Astrocyte (in vitro differentiated cells and primary cell): ENCODE measurements at regions not wholly inside any gene's neighbourhood (a gene's known extent, or its start where the extent isn't known, plus 50 kb on each side); places are given as distances from the start of the nearest gene placed in this dataset.

Experiments
- DNase-seq: peaks from one replicate; pipeline ENCODE4 v3.0.0-alpha.2; 2010; ENCODE audit warnings: low read depth
- FAIRE-seq: peaks from 2 replicates; lab custom pipeline; 2011; peaks lifted over from hg19 to GRCh38; lab: Jason Lieb, UNC
- H2AFZ ChIP-seq: 2 replicates; pipeline ENCODE4 v1.6.0; 2012; ENCODE audit warnings: low read depth, low read length, inconsistent platforms
- H3K27ac ChIP-seq: 2 replicates; pipeline ENCODE4 v1.5.1; 2011; ENCODE audit warnings: low read depth, low read length, inconsistent platforms
- H3K27me3 ChIP-seq: 2 replicates; pipeline ENCODE4 v1.6.0; 2011; ENCODE audit warnings: low read length, inconsistent platforms; ENCODE audit not compliant: insufficient read depth
- H3K36me3 ChIP-seq: 2 replicates; pipeline ENCODE4 v1.5.1; 2011; ENCODE audit warnings: low read length, inconsistent platforms; ENCODE audit not compliant: insufficient read depth
- H3K4me1 ChIP-seq: 2 replicates; pipeline ENCODE4 v1.5.1; 2011; ENCODE audit warnings: low read length, inconsistent platforms; ENCODE audit not compliant: insufficient read depth
- H3K4me2 ChIP-seq: 2 replicates; pipeline ENCODE4 v1.6.0; 2012; ENCODE audit warnings: low read length, inconsistent platforms
- H3K4me3 ChIP-seq: 2 replicates; pipeline ENCODE4 v1.5.1; 2011; ENCODE audit warnings: low read depth, mild to moderate bottlenecking, low read length, inconsistent platforms; ENCODE audit not compliant: insufficient read depth
- H3K79me2 ChIP-seq: 2 replicates; pipeline ENCODE4 v1.6.0; 2012; ENCODE audit warnings: mild to moderate bottlenecking, low read length, inconsistent platforms; ENCODE audit not compliant: insufficient read depth
- H3K9ac ChIP-seq: 2 replicates; pipeline ENCODE4 v1.6.0; 2012; ENCODE audit warnings: mild to moderate bottlenecking, low read length, inconsistent platforms
- H3K9me3 ChIP-seq: 2 replicates; pipeline ENCODE4 v1.5.1; 2012; ENCODE audit warnings: low read depth, mild to moderate bottlenecking, low read length, inconsistent platforms; ENCODE audit not compliant: insufficient read depth
- H4K20me1 ChIP-seq: 2 replicates; pipeline ENCODE4 v1.6.0; 2012; ENCODE audit warnings: low read length, inconsistent platforms; ENCODE audit not compliant: insufficient read depth
- H3K27ac Mint-ChIP-seq: one replicate; pipeline ENCODE4 v1.8.0; 2021; ENCODE audit warnings: mild to moderate bottlenecking, mixed read lengths; ENCODE audit not compliant: unreplicated experiment
- H3K27me3 Mint-ChIP-seq: one replicate; pipeline ENCODE4 v1.8.0; 2021; ENCODE audit warnings: low read depth, mixed read lengths; ENCODE audit not compliant: unreplicated experiment
- H3K36me3 Mint-ChIP-seq: one replicate; pipeline ENCODE4 v1.8.0; 2021; ENCODE audit warnings: low read depth, mixed read lengths; ENCODE audit not compliant: unreplicated experiment
- H3K4me1 Mint-ChIP-seq: one replicate; pipeline ENCODE4 v1.8.0; 2021; ENCODE audit warnings: low read depth, mixed read lengths; ENCODE audit not compliant: unreplicated experiment
- H3K4me3 Mint-ChIP-seq: one replicate; pipeline ENCODE4 v1.8.0; 2021; ENCODE audit warnings: mild to moderate bottlenecking, moderate library complexity, mixed read lengths; ENCODE audit not compliant: unreplicated experiment
- H3K9me3 Mint-ChIP-seq: one replicate; pipeline ENCODE4 v1.8.0; 2021; ENCODE audit warnings: mild to moderate bottlenecking, mixed read lengths; ENCODE audit not compliant: unreplicated experiment
- EZH2 ChIP-seq: IDR thresholded peaks from 2 replicates; pipeline ENCODE4 v1.6.1; 2012; ENCODE audit warnings: mild to moderate bottlenecking, low read length, inconsistent platforms; ENCODE audit not compliant: insufficient read depth
- TF ChIP-seq, protein P1 (sequence below): IDR thresholded peaks from 2 replicates; pipeline ENCODE4 v1.5.1; 2011; ENCODE audit warnings: low read depth, mild to moderate bottlenecking, inconsistent platforms, low read length, moderate library complexity; ENCODE audit not compliant: insufficient read depth

DNA sequence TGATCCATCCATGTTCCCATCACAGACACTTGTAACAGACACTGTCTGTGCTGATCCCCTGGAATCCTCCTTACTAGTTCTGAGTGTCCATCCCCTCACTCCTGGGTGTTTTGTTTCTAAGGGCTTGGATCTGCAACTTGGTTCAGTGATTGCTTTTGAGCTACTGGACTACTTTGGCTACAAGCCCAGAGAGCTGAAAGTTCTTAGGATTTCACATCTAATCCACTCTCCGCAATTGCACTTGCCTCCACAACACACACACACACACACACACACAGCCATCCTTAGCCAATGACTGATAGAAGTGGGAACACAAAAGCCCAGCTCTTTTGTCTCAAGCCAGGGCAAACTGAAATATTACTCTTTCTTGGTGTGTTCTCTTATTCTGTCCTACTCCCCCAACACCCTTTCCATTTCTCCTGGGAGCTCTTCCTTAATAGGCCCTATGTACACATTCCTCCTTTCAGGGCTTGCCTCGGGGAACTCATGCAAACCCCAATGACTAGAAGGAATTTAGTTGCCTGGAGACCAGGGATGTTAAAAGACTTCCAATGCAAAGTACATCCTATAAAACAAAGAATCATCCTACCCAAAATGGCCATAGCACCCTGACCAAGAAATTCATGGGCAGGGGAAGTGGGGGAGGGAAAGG is 206.1 kb upstream of the UBE2E2 start:
- no peak overlapping the region for H3K4me2 ChIP-seq
- no peak overlapping the region for H3K27ac Mint-ChIP-seq
- FAIRE-seq = no peak

GRCh38 chr3:23000371-23000770 is 202.8 kb upstream of the UBE2E2 start:
- no peaks in the 10 kb centered on the region for H4K20me1 ChIP-seq
- Mint-ChIP-seq H3K4me1 (peaks cover 6% of the 10 kb centered on the region), H3K9me3 (no peaks in the 10 kb centered on the region), H3K27ac (no peak overlapping the region), H3K27me3 (no peaks in the 10 kb centered on the region), H3K36me3 (no peaks in the 10 kb centered on the region), H3K4me3 (no peak overlapping the region)
- H3K79me2 ChIP-seq = no peaks in the 10 kb centered on the region
- H3K4me1 ChIP-seq = peaks cover 10% of the 10 kb centered on the region
- H3K36me3 ChIP-seq = no peaks in the 10 kb centered on the region
- no peak overlapping the region for H3K27ac ChIP-seq
- FAIRE-seq (no peak), DNase-seq (no peak)
- no peaks in the 10 kb centered on the region for H3K27me3 ChIP-seq
- no peak overlapping the region for H3K4me3 ChIP-seq
- H3K9ac ChIP-seq = no peak overlapping the region
- no peak for TF ChIP-seq EZH2
- TF ChIP-seq, protein P1, sequence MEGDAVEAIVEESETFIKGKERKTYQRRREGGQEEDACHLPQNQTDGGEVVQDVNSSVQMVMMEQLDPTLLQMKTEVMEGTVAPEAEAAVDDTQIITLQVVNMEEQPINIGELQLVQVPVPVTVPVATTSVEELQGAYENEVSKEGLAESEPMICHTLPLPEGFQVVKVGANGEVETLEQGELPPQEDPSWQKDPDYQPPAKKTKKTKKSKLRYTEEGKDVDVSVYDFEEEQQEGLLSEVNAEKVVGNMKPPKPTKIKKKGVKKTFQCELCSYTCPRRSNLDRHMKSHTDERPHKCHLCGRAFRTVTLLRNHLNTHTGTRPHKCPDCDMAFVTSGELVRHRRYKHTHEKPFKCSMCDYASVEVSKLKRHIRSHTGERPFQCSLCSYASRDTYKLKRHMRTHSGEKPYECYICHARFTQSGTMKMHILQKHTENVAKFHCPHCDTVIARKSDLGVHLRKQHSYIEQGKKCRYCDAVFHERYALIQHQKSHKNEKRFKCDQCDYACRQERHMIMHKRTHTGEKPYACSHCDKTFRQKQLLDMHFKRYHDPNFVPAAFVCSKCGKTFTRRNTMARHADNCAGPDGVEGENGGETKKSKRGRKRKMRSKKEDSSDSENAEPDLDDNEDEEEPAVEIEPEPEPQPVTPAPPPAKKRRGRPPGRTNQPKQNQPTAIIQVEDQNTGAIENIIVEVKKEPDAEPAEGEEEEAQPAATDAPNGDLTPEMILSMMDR = no peak
- H2AFZ ChIP-seq = no peak overlapping the region
- no peak overlapping the region for H3K4me2 ChIP-seq
- no peaks in the 10 kb centered on the region for H3K9me3 ChIP-seq

More for the DNA sequence above, 206.1 kb upstream of the UBE2E2 start:
- no peaks in the 10 kb centered on the region for H3K79me2 ChIP-seq
- no peaks in the 10 kb centered on the region for H3K9me3 ChIP-seq
- Mint-ChIP-seq H3K4me3 (no peak overlapping the region), H3K27me3 (no peaks in the 10 kb centered on the region), H3K9me3 (no peaks in the 10 kb centered on the region), H3K4me1 (no peaks in the 10 kb centered on the region), H3K36me3 (no peaks in the 10 kb centered on the region)
- H3K4me1 ChIP-seq = no peaks in the 10 kb centered on the region
- no peak for TF ChIP-seq EZH2
- TF ChIP-seq, protein P1 = no peak
- H3K27me3 ChIP-seq = no peaks in the 10 kb centered on the region
- no peak overlapping the region for H3K9ac ChIP-seq
- H3K27ac ChIP-seq = no peak overlapping the region
- H2AFZ ChIP-seq = no peak overlapping the region
- no peak overlapping the region for H3K4me3 ChIP-seq
- DNase-seq = no peak
- H4K20me1 ChIP-seq = no peaks in the 10 kb centered on the region
- no peaks in the 10 kb centered on the region for H3K36me3 ChIP-seq

DNA sequence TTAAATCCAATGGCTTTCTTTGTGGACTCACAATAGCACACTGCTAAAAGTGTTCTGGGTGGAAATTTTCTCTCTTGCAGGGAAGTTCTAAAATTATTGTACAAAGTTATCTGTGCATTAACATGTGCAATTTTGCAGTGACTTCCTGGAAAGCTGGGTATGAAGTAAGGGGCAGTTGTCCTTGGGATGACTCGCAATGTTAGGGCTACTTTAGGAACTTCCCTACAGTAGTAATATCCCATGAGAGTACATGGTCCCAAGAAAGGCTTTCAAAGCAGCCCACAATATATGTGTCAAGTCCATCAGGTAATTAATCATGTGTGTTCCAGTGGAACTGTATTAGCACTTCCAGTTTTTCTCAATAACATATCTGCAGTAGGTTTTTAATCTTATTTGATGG is 201.0 kb upstream of the UBE2E2 start:
- Mint-ChIP-seq H3K4me1 (peaks cover 10% of the 10 kb centered on the region), H3K9me3 (no peaks in the 10 kb centered on the region), H3K27ac (no peak overlapping the region), H3K27me3 (no peaks in the 10 kb centered on the region), H3K36me3 (no peaks in the 10 kb centered on the region), H3K4me3 (no peak overlapping the region)
- TF ChIP-seq, protein P1 = no peak
- TF ChIP-seq EZH2 = no peak
- Histone ChIP-seq H3K4me2 (no peak overlapping the region), H3K79me2 (no peaks in the 10 kb centered on the region), H3K27ac (no peak overlapping the region), H3K9ac (no peak overlapping the region), H2AFZ (no peak overlapping the region), H3K36me3 (no peaks in the 10 kb centered on the region), H4K20me1 (no peaks in the 10 kb centered on the region), H3K27me3 (no peaks in the 10 kb centered on the region), H3K4me1 (peaks cover 12% of the 10 kb centered on the region), H3K9me3 (no peaks in the 10 kb centered on the region), H3K4me3 (no peak overlapping the region)
- no peak for FAIRE-seq
- DNase-seq = no peak
